ENCODE measurements at regions not wholly inside any gene's neighbourhood (a gene's known extent, or its start where the extent isn't known, plus 50 kb on each side); places are given as distances from the start of the nearest gene placed in this dataset.

GRCh38 chr15:88322461-88322860, 65.9 kb upstream of the NTRK3 start:
- no peaks in the 10 kb centered on the region for H3K9me3 Mint-ChIP-seq (ENCODE audit: low read depth)
- no peak for ATAC-seq
- no peaks in the 10 kb centered on the region for H3K36me3 Mint-ChIP-seq
- H3K4me1 Mint-ChIP-seq, result no peaks in the 10 kb centered on the region
- CTCF ChIA-PET, result no interaction called here
- DNase-seq, result no peak
- H3K27ac Mint-ChIP-seq, result no peak overlapping the region
- no peak overlapping the region for H3K4me3 Mint-ChIP-seq
- H3K27me3 Mint-ChIP-seq, result peaks cover 5% of the 10 kb centered on the region

- CTCF ChIA-PET, result no interaction called here
Observed at GRCh38 chr15:88321271-88321670, 64.7 kb upstream of the NTRK3 start.

GRCh38 chr15:88316586-88316985, 60.0 kb upstream of the NTRK3 start:
- no peak for DNase-seq
- Mint-ChIP-seq H3K36me3 (no peaks in the 10 kb centered on the region), H3K4me3 (no peak overlapping the region), H3K27me3 (peaks cover 13% of the 10 kb centered on the region), H3K9me3 (ENCODE audit: low read depth) (no peaks in the 10 kb centered on the region), H3K27ac (no peak overlapping the region), H3K4me1 (no peaks in the 10 kb centered on the region)
- CTCF ChIA-PET, result no interaction called here
- ATAC-seq, result no peak

More at GRCh38 chr15:88321271-88321670, 64.7 kb upstream of the NTRK3 start:
- Mint-ChIP-seq H3K4me1 (no peaks in the 10 kb centered on the region), H3K9me3 (ENCODE audit: low read depth) (no peaks in the 10 kb centered on the region), H3K36me3 (no peaks in the 10 kb centered on the region), H3K4me3 (no peak overlapping the region), H3K27ac (no peak overlapping the region), H3K27me3 (peaks cover 5% of the 10 kb centered on the region)
- ATAC-seq (no peak), DNase-seq (no peak)

- no peak overlapping the region for H3K4me3 Mint-ChIP-seq
- CTCF ChIA-PET, result no interaction called here
- no peaks in the 10 kb centered on the region for H3K36me3 Mint-ChIP-seq
- peaks cover 16% of the 10 kb centered on the region for H3K27me3 Mint-ChIP-seq
- no peak for ATAC-seq
- no peaks in the 10 kb centered on the region for H3K9me3 Mint-ChIP-seq (ENCODE audit: low read depth)
- H3K4me1 Mint-ChIP-seq, result no peaks in the 10 kb centered on the region
- H3K27ac Mint-ChIP-seq, result no peak overlapping the region
- no peak for DNase-seq
Observed at GRCh38 chr15:88315221-88315878, 58.8 kb upstream of the NTRK3 start.

- ATAC-seq, result no peak
- H3K27me3 Mint-ChIP-seq, result peaks cover 16% of the 10 kb centered on the region
- H3K4me3 Mint-ChIP-seq, result no peak overlapping the region
- no peak for DNase-seq
- H3K9me3 Mint-ChIP-seq (ENCODE audit: low read depth), result no peaks in the 10 kb centered on the region
- H3K27ac Mint-ChIP-seq, result no peak overlapping the region
- H3K4me1 Mint-ChIP-seq, result no peaks in the 10 kb centered on the region
- H3K36me3 Mint-ChIP-seq, result no peaks in the 10 kb centered on the region
- CTCF ChIA-PET, result no interaction called here
Observed at GRCh38 chr15:88312941-88313579, 56.5 kb upstream of the NTRK3 start.

- Mint-ChIP-seq H3K4me1 (no peaks in the 10 kb centered on the region), H3K9me3 (ENCODE audit: low read depth) (no peaks in the 10 kb centered on the region), H3K4me3 (no peak overlapping the region), H3K36me3 (no peaks in the 10 kb centered on the region), H3K27me3 (peaks cover 6% of the 10 kb centered on the region), H3K27ac (no peak overlapping the region)
- no peak for DNase-seq
- CTCF ChIA-PET, result no interaction called here
- no peak for ATAC-seq
Observed at GRCh38 chr15:88309363-88309762, 52.8 kb upstream of the NTRK3 start.

GRCh38 chr15:88307344-88307743, 50.8 kb upstream of the NTRK3 start:
- no peaks in the 10 kb centered on the region for H3K9me3 Mint-ChIP-seq (ENCODE audit: low read depth)
- H3K4me3 Mint-ChIP-seq, result no peak overlapping the region
- no peak overlapping the region for H3K27ac Mint-ChIP-seq
- peaks cover 3% of the 10 kb centered on the region for H3K27me3 Mint-ChIP-seq
- CTCF ChIA-PET, result no interaction called here
- DNase-seq (no peak), ATAC-seq (no peak)
- no peaks in the 10 kb centered on the region for H3K4me1 Mint-ChIP-seq
- H3K36me3 Mint-ChIP-seq, result no peaks in the 10 kb centered on the region

All from activated CD8-positive, alpha-beta memory T cell treated with anti-CD3 and anti-CD28 coated beads, Interleukin-2, amount 10 ng/mL, durations not matched to agents 7 days and 5 days (primary cell).